ENCODE measurements at regions not wholly inside any gene's neighbourhood (a gene's known extent, or its start where the extent isn't known, plus 50 kb on each side); places are given as distances from the start of the nearest gene placed in this dataset.

DNA sequence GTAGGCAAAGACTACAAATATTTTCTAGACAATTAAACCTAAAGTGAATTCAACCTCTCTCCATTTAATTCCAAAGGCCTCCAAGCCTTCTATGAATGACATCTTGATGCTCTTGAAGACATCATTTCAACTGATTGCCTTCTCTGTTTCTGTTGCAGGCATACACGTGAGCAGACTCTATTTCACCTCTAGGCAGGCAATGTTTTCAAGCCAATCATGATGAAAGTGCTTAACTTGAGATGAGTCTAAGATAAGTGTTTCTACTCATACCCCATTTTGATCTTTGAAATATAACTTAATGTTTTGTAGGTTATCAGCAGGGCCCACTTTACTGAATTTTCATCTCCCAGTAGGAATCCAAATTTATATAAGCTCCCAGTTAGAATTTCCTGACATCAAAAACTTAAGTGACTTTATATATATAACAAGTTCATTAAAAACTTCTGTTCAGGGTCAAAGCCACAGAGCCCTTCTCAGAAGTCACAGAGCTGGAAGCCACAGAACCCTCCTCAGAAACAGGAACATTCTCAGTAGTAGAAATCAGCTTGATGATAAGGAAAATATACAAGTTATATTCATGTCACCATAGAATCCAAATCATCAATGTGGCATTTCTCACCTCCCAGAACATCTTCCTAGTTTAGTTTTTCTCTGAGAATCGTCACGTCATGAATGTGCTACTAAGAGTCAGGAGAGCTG lies 108.5 kb downstream of the PHLDA1 start:
- in situ Hi-C loops (cut with HindIII; ENCODE audit: low sequenced_read_pairs) = loop anchor here (5.0 kb wide), 1 partner anchor 41 kb away; no protein-coding TSS in a partner anchor
- TF ChIP-seq CTCF (IDR thresholded peaks at IDR 0.05; ENCODE audit: low read depth, low read length, missing control alignments) = no peak
- no peak for DNase-seq (ENCODE audit: low read depth)

DNA sequence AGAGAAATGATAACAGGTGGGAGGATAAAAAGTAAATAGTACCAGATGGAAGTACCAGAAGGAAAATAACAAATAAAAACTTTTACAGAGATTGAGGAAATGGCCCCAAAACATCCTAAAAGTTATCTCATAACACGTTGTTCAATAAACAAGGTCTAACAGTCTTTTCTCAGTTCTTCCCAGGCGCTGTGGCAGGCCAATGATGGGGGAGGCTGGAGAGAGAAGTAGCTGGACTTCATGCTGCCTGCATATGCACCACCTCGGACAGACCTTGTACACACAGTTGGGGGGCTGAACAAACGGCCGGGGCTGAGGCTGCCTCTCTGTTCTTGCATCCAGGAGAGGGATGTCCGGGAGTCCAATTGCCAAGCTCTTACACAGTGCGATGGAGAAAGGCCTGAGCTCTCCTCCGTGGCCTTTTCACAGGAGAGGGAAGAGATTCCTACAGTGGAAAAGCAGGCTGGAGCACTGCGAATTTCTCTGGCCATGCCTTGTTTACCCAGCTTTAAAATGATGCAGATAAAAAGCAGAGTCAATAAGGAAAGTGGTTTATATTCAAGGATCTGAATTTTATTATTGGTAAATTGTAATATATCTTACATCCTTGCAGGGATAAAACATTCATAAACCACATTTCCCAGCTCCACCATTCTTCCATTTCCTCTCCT lies 109.8 kb downstream of the PHLDA1 start:
- DNase-seq (ENCODE audit: low read depth) = no peak
- H3K4me3 ChIP-seq (ENCODE audit: low read depth, low read length) = no peak overlapping the region
- in situ Hi-C loops (cut with HindIII; ENCODE audit: low sequenced_read_pairs) = loop anchor here (5.0 kb wide), 1 partner anchor 39 kb away; no protein-coding TSS in a partner anchor
- no peak for TF ChIP-seq CTCF (IDR thresholded peaks at IDR 0.05; ENCODE audit: low read depth, low read length, missing control alignments)

More for the DNA sequence above, 108.5 kb downstream of the PHLDA1 start:
- H3K4me3 ChIP-seq (ENCODE audit: low read depth, low read length) = no peak overlapping the region

- TF ChIP-seq CTCF (IDR thresholded peaks at IDR 0.05; ENCODE audit: low read depth, low read length, missing control alignments) = no peak
- no peak overlapping the region for H3K4me3 ChIP-seq (ENCODE audit: low read depth, low read length)
- in situ Hi-C loops (cut with HindIII; ENCODE audit: low sequenced_read_pairs) = no loop called here
- DNase-seq (ENCODE audit: low read depth) = no peak
These were observed 113.9 kb downstream of the PHLDA1 start for GRCh38 chr12:75917715-75918114.

- TF ChIP-seq CTCF (IDR thresholded peaks at IDR 0.05; ENCODE audit: low read depth, low read length, missing control alignments) = no peak
- no peak overlapping the region for H3K4me3 ChIP-seq (ENCODE audit: low read depth, low read length)
- DNase-seq (ENCODE audit: low read depth) = no peak
- in situ Hi-C loops (cut with HindIII; ENCODE audit: low sequenced_read_pairs) = no loop called here
These were observed 114.5 kb downstream of the PHLDA1 start for GRCh38 chr12:75917083-75917482.

- in situ Hi-C loops (cut with HindIII; ENCODE audit: low sequenced_read_pairs) = no loop called here
- no peak for DNase-seq (ENCODE audit: low read depth)
These were observed 117.8 kb downstream of the PHLDA1 start for GRCh38 chr12:75913502-75914351.

More at GRCh38 chr12:75913502-75914351, 117.8 kb downstream of the PHLDA1 start:
- no peak overlapping the region for H3K4me3 ChIP-seq (ENCODE audit: low read depth, low read length)
- no peak for TF ChIP-seq CTCF (IDR thresholded peaks at IDR 0.05; ENCODE audit: low read depth, low read length, missing control alignments)

Measured in astrocyte of the cerebellum (primary cell).